ENCODE measurements at regions not wholly inside any gene's neighbourhood (a gene's known extent, or its start where the extent isn't known, plus 50 kb on each side); places are given as distances from the start of the nearest gene placed in this dataset.

- TF ChIP-seq, protein P1, sequence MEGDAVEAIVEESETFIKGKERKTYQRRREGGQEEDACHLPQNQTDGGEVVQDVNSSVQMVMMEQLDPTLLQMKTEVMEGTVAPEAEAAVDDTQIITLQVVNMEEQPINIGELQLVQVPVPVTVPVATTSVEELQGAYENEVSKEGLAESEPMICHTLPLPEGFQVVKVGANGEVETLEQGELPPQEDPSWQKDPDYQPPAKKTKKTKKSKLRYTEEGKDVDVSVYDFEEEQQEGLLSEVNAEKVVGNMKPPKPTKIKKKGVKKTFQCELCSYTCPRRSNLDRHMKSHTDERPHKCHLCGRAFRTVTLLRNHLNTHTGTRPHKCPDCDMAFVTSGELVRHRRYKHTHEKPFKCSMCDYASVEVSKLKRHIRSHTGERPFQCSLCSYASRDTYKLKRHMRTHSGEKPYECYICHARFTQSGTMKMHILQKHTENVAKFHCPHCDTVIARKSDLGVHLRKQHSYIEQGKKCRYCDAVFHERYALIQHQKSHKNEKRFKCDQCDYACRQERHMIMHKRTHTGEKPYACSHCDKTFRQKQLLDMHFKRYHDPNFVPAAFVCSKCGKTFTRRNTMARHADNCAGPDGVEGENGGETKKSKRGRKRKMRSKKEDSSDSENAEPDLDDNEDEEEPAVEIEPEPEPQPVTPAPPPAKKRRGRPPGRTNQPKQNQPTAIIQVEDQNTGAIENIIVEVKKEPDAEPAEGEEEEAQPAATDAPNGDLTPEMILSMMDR (IDR thresholded peaks at IDR 0.05) = no peak
Observed at GRCh38 chr4:81806485-81806884, 334.8 kb upstream of the RASGEF1B start.

GRCh38 chr4:81804849-81805248 lies 333.1 kb upstream of the RASGEF1B start:
- TF ChIP-seq, protein P1 (IDR thresholded peaks at IDR 0.05) = no peak

DNA sequence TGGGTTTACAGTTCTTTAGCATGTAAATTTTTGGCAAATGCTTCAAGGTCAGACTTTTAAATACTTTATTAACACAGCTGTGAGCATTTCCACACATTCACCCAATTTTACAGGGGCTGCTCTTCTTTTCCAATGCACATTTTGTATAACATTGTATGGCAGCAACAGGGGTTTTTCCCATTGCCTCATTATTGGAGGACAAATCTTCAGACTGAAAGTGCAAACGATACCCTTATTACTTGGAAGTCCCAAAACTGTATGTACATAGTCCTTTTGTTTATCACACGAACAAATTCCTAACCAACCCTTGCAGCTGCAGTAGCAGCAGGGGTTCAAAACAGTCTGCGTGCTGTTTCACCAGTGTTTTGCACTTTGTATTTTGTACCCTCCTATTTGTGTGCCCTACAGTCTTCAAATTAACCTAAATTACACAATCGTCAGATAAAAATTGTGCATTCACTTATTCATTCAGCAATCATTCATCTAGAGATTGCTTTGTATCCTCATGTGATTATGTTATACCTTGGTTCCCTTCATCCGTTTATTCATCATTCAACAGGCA lies 330.7 kb upstream of the RASGEF1B start:
- TF ChIP-seq, protein P1 (IDR thresholded peaks at IDR 0.05) = no peak

GRCh38 chr4:81799371-81799770 lies 327.7 kb upstream of the RASGEF1B start:
- TF ChIP-seq, protein P1 (IDR thresholded peaks at IDR 0.05) = no peak

DNA sequence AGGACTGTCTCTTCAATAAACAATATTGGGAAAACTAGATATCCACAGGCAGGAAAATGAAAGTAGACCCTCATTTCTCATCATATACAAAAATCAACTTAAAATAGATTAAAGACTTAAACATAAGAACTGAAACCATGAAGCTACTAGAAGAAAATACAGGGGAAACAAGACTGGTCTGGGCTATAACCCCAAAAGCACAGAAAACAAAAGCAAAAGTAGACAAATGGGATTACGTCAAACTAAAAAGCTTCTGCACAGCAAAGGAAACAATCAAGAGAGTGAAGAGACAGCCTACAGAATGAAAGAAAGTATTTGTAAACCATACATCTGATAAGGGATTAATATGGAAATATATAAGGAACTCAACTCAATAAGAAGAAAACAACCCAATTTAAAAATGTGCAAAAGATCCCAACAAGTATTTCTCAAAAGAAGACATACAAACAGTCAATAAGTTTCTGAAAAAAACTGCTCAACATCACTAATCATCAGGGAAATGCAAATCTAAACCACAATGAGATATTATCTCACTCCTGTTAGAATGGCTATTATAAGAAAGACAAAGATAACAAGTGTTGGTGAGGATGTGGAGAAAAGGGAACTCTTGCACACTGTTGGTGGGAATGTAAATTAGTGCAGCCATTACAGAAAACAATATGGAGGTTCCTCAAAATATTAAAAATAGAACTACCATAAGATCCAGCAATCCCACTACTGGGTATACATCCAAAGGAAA lies 325.3 kb upstream of the RASGEF1B start:
- TF ChIP-seq, protein P1 (IDR thresholded peaks at IDR 0.05) = no peak

- TF ChIP-seq, protein P1 (IDR thresholded peaks at IDR 0.05) = no peak
Observed at GRCh38 chr4:81792521-81792920, 320.8 kb upstream of the RASGEF1B start.

DNA sequence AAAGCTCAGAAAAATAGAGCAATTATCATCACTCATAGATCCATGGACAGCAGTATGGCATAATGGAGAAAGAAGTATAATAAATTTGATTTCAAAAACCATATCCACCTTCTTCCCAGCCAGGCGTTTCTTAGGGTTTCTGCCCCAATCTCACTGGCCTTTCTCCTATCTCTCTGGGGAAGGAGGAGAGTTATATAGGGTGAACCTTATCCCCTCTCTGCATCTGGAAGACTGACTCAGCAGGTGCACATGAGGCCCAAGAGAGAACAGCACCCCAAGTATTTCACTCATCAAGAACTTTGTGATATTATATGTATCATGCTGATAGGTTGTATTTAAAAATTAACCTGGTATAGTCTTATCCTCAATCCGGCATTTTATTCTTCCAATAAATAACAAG lies 318.8 kb upstream of the RASGEF1B start:
- TF ChIP-seq, protein P1 (IDR thresholded peaks at IDR 0.05) = no peak
